ENCODE measurements at regions not wholly inside any gene's neighbourhood (a gene's known extent, or its start where the extent isn't known, plus 50 kb on each side); places are given as distances from the start of the nearest gene placed in this dataset.

GRCh38 chr1:171427852-171428471 lies 57.4 kb upstream of the PRRC2C start:
- no TSS peak for BruUV-seq (replicated peaks)
- H3K4me2 ChIP-seq (ENCODE audit: low read length): no peak overlapping the region

GRCh38 chr1:171429137-171429536 lies 56.2 kb upstream of the PRRC2C start:
- H3K4me2 ChIP-seq (ENCODE audit: low read length): no peak overlapping the region
- no peak overlapping the region for H2AFZ ChIP-seq (ENCODE audit: low read length)
- H3K9me3 ChIP-seq (ENCODE audit: low read length): no peaks in the 10 kb centered on the region
- no TSS peak for BruUV-seq (replicated peaks)
- no peaks in the 10 kb centered on the region for H3K36me3 ChIP-seq (ENCODE audit: insufficient read depth, low read length)
- no peak overlapping the region for H3K4me3 ChIP-seq (ENCODE audit: low read depth, low read length, poor library complexity, severe bottlenecking)
- intact Hi-C loops (cut with micrococcal nuclease; ENCODE audit: unreplicated experiment): no loop called here
- TF ChIP-seq EZH2phosphoT487 (IDR thresholded peaks at IDR 0.05; ENCODE audit: borderline replicate concordance, low read depth, low read length) (no peak), CTCF (conservative IDR thresholded peaks at IDR 0.05; ENCODE audit: low read length) (no peak)
- no peak for DNase-seq (ENCODE audit: low spot score)
- no peaks in the 10 kb centered on the region for H3K9me2 ChIP-seq (ENCODE audit: insufficient read depth, low read length)
- H3K27ac ChIP-seq (ENCODE audit: low read depth, low read length, poor library complexity, severe bottlenecking): no peak overlapping the region
- no peaks in the 10 kb centered on the region for H3K79me2 ChIP-seq (ENCODE audit: insufficient read depth, low read depth, low read length)
- no peaks in the 10 kb centered on the region for H3K4me1 ChIP-seq (ENCODE audit: insufficient read depth, low read length, poor library complexity, severe bottlenecking)
- H4K20me1 ChIP-seq (ENCODE audit: insufficient read depth, low read length): no peaks in the 10 kb centered on the region
- POLR2A ChIA-PET: no interaction called here
- CTCF ChIA-PET (ENCODE audit: unreplicated experiment): no interaction called here

More at GRCh38 chr1:171427852-171428471, 57.4 kb upstream of the PRRC2C start:
- H2AFZ ChIP-seq (ENCODE audit: low read length): no peak overlapping the region
- intact Hi-C loops (cut with micrococcal nuclease; ENCODE audit: unreplicated experiment): no loop called here
- no peaks in the 10 kb centered on the region for H3K9me2 ChIP-seq (ENCODE audit: insufficient read depth, low read length)
- no peak overlapping the region for H3K27ac ChIP-seq (ENCODE audit: low read depth, low read length, poor library complexity, severe bottlenecking)
- no peaks in the 10 kb centered on the region for H3K9me3 ChIP-seq (ENCODE audit: low read length)
- H3K36me3 ChIP-seq (ENCODE audit: insufficient read depth, low read length): no peaks in the 10 kb centered on the region
- TF ChIP-seq EZH2phosphoT487 (IDR thresholded peaks at IDR 0.05; ENCODE audit: borderline replicate concordance, low read depth, low read length): no peak
- no peak for TF ChIP-seq CTCF (conservative IDR thresholded peaks at IDR 0.05; ENCODE audit: low read length)
- no peaks in the 10 kb centered on the region for H4K20me1 ChIP-seq (ENCODE audit: insufficient read depth, low read length)
- no peak for DNase-seq (ENCODE audit: low spot score)
- POLR2A ChIA-PET: no interaction called here
- no peaks in the 10 kb centered on the region for H3K79me2 ChIP-seq (ENCODE audit: insufficient read depth, low read depth, low read length)
- no peak overlapping the region for H3K4me3 ChIP-seq (ENCODE audit: low read depth, low read length, poor library complexity, severe bottlenecking)
- H3K4me1 ChIP-seq (ENCODE audit: insufficient read depth, low read length, poor library complexity, severe bottlenecking): no peaks in the 10 kb centered on the region
- CTCF ChIA-PET (ENCODE audit: unreplicated experiment): no interaction called here

- H3K4me2 ChIP-seq (ENCODE audit: low read length): no peak overlapping the region
- no peaks in the 10 kb centered on the region for H3K9me3 ChIP-seq (ENCODE audit: low read length)
- no peak overlapping the region for H3K27ac ChIP-seq (ENCODE audit: low read depth, low read length, poor library complexity, severe bottlenecking)
- no TSS peak for BruUV-seq (replicated peaks)
- no peaks in the 10 kb centered on the region for H4K20me1 ChIP-seq (ENCODE audit: insufficient read depth, low read length)
- H3K4me3 ChIP-seq (ENCODE audit: low read depth, low read length, poor library complexity, severe bottlenecking): no peak overlapping the region
- no peak overlapping the region for H2AFZ ChIP-seq (ENCODE audit: low read length)
- no peaks in the 10 kb centered on the region for H3K36me3 ChIP-seq (ENCODE audit: insufficient read depth, low read length)
- no peaks in the 10 kb centered on the region for H3K4me1 ChIP-seq (ENCODE audit: insufficient read depth, low read length, poor library complexity, severe bottlenecking)
- no peak for DNase-seq (ENCODE audit: low spot score)
- ChIA-PET POLR2A (interaction anchor here (0.6 kb wide), 1 partner anchor 10 kb away, joined by 4 read pairs; no protein-coding TSS in a partner anchor), CTCF (ENCODE audit: unreplicated experiment) (interaction anchor here (0.5 kb wide), 1 partner anchor 392 kb away, joined by 3 read pairs; no protein-coding TSS in a partner anchor)
- H3K79me2 ChIP-seq (ENCODE audit: insufficient read depth, low read depth, low read length): no peaks in the 10 kb centered on the region
- TF ChIP-seq EZH2phosphoT487 (IDR thresholded peaks at IDR 0.05; ENCODE audit: borderline replicate concordance, low read depth, low read length) (no peak), CTCF (conservative IDR thresholded peaks at IDR 0.05; ENCODE audit: low read length) (no peak)
- intact Hi-C loops (cut with micrococcal nuclease; ENCODE audit: unreplicated experiment): no loop called here
- no peaks in the 10 kb centered on the region for H3K9me2 ChIP-seq (ENCODE audit: insufficient read depth, low read length)
These were observed 53.3 kb upstream of the PRRC2C start for GRCh38 chr1:171431994-171432393.
